ENCODE measurements at regions not wholly inside any gene's neighbourhood (a gene's known extent, or its start where the extent isn't known, plus 50 kb on each side); places are given as distances from the start of the nearest gene placed in this dataset.

GRCh38 chr7:132034748-132035416 lies 478.5 kb upstream of the PODXL start:
- TF ChIP-seq CTCF (conservative IDR thresholded peaks at IDR 0.05; ENCODE audit: low read depth, low read length) = no peak
- TF ChIP-seq EZH2 (IDR thresholded peaks at IDR 0.05; ENCODE audit: borderline replicate concordance, low read depth, low read length, poor library complexity, severe bottlenecking) = no peak

Measured in A673 (cell line).